ENCODE measurements at regions not wholly inside any gene's neighbourhood (a gene's known extent, or its start where the extent isn't known, plus 50 kb on each side); places are given as distances from the start of the nearest gene placed in this dataset.

GRCh38 chr2:107363806-107364205 is 462.9 kb upstream of the RGPD4 start:
- TF ChIP-seq CTCF (IDR thresholded peaks at IDR 0.05) (no peak), POLR2AphosphoS5 (IDR thresholded peaks at IDR 0.05) (no peak)

All from stomach (tissue), 4 donors.